ENCODE measurements at regions not wholly inside any gene's neighbourhood (a gene's known extent, or its start where the extent isn't known, plus 50 kb on each side); places are given as distances from the start of the nearest gene placed in this dataset.

DNA sequence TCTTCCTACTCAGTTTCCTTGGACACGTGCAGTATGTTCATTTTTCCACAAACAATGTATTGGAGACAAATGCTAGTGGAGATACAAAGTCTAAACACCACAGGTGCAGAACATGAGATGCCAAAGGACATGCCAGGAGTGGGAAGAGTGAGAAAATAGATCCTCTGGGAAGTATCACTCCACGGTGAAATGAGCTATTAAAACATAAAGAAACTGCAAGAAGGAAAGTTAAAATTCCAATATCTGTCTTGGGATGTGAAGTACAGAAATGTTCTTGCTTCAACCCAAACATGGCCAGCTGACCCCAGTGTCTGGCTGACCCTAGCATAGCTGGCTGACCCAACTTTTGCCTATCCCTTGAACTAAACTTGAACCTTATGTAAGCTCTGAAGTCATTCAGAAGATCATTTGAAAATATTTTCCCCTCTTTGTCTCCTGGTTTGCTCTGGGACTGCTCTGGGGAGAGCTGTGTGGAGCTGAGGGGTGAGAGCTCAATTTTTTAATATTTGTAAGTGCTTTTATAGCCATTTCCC, 59.5 kb downstream of the FZD1 start:
- no peak for DNase-seq (ENCODE audit: low read depth in 2 of 3, low spot score in 1 of 3)

- no peak for DNase-seq (ENCODE audit: low read depth in 2 of 3, low spot score in 1 of 3)
These were observed 60.4 kb downstream of the FZD1 start for GRCh38 chr7:91324663-91325062.

DNA sequence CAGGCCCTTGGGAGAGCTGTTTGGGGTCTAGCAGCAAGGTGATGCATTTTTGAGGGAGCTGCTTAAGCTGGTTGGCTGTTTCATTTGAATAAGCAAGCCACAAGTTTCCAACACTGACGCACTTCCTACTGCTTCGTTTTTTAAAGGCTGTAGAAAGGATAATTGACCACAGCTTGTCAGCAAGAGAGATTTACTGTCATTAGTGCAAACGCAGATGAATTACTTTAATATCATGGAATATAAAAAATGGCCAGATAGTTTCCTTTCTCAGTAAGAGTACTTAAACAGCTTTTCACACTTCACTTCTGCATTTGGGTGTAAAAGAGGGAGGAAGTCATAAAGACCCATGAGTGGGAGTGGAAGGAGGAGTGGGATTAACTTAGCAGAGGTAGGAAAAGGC, 61.5 kb downstream of the FZD1 start:
- DNase-seq (ENCODE audit: low read depth in 2 of 3, low spot score in 1 of 3): no peak

- no peak for DNase-seq (ENCODE audit: low read depth in 2 of 3, low spot score in 1 of 3)
These were observed 62.4 kb downstream of the FZD1 start for GRCh38 chr7:91326516-91327199.

GRCh38 chr7:91327346-91327745, 63.1 kb downstream of the FZD1 start:
- DNase-seq (ENCODE audit: low read depth in 2 of 3, low spot score in 1 of 3): no peak

DNA sequence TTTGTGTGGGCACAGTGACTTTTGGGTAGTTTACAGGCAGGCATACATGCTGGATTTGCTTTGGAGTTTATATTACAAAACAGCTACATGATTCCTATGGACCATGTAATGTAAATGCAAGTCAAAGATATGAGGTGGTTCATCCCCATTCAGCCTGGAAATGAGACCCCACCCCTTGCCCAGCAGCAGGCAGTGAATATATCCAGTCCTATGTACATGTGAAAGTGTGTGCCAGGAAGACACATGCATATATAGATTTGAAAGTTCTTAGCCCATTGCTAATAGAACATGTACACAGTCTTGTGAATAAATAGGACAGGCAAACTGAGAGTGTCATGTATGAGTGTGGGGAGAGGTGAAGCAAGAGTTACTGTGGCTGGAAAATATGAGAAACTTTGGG, 65.3 kb downstream of the FZD1 start:
- no peak for DNase-seq (ENCODE audit: low read depth in 2 of 3, low spot score in 1 of 3)

- no peak for DNase-seq (ENCODE audit: low read depth in 2 of 3, low spot score in 1 of 3)
These were observed 66.1 kb downstream of the FZD1 start for GRCh38 chr7:91330191-91330808.

GRCh38 chr7:91330866-91331265, 66.6 kb downstream of the FZD1 start:
- DNase-seq (ENCODE audit: low read depth in 2 of 3, low spot score in 1 of 3): no peak

GRCh38 chr7:91336106-91336505, 71.9 kb downstream of the FZD1 start:
- no peak for DNase-seq (ENCODE audit: low read depth in 2 of 3, low spot score in 1 of 3)

DNA sequence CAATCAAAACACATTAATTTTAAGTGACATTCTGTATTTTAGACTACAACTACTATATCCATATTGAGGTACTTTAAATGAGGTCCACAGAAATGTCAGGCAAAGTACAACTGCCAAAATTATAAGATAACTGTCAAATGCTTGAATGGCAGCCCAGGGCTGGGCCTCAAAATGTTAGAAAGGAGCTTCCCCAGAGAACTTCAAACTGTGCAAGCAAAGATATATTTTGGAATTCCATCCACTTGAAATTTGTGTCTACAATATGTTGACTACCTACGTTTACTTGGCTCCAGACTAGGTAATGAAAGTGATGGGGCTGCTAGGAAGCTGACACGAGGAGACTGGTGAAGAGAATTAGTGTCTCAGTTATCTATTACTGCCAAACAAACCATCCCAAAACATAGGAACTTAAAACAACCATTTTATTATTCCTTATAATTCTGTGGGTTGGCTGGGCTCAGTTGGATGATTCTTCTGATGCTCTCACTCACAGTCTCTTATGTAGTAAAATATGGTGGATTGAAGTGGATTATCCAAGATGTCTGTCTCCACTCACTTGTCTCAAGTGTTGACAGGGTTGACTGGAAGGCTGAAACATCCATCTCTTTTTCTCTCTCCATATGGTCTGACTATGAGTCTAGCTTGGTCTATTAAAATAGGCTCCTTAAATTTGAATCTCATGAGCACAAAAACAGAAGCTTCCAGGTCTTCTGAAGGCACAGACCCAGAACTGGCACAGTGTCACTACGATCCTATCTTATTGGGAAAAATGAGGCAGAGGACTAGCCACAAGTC, 74.2 kb downstream of the FZD1 start:
- no peak for DNase-seq (ENCODE audit: low read depth in 2 of 3, low spot score in 1 of 3)

- DNase-seq (ENCODE audit: low read depth in 2 of 3, low spot score in 1 of 3): no peak
These were observed 78.1 kb downstream of the FZD1 start for GRCh38 chr7:91342346-91342745.

DNA sequence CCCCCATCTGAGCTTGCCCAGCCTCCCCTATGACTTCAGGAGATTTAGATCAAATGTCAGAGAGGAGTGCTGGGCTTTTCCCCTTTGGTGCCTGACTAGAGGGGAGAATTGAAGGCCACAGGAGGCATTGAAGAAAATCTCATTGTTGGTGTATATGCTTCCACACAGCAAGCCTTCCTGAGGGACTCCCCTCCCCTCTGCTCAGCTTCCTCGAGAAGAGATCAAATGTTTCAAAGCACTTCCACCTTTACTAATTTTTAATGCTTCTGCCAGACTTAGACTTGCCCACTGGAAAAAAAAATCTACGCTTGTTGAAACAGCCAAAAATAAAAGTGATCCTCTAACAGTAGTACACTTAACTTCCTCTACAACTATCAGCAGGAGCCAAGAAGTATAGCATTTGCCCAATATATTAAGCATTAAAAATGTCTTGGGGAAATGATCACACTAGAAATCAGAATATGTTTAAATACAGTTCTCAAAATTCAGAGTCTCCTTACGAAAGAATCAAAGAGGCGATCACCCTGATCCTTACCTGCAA, 79.3 kb downstream of the FZD1 start:
- no peak for DNase-seq (ENCODE audit: low read depth in 2 of 3, low spot score in 1 of 3)

- no peak for DNase-seq (ENCODE audit: low read depth in 2 of 3, low spot score in 1 of 3)
These were observed 79.9 kb downstream of the FZD1 start for GRCh38 chr7:91343996-91344629.

- DNase-seq (ENCODE audit: low read depth in 2 of 3, low spot score in 1 of 3): no peak
These were observed 80.7 kb downstream of the FZD1 start for GRCh38 chr7:91344911-91345310.

DNA sequence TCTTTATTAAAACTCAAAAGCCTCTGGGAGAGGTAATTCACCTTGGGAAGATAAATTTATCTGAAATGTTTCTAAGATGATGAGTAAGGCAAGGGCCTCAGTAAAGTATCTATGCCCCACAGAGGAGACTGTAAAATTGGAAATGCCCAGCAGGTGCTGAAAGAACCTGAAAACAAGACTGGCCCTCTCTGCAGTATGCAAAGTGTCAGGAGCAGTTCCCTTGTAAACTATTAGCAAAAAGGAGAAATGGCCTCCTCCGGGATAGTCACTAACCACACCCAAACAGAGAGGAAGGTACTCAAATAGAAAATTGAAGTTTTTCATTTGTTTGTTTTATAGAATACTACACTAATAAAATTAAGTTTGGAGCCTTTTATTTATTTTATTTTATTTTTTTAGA, 81.2 kb downstream of the FZD1 start:
- DNase-seq (ENCODE audit: low read depth in 2 of 3, low spot score in 1 of 3): no peak

DNA sequence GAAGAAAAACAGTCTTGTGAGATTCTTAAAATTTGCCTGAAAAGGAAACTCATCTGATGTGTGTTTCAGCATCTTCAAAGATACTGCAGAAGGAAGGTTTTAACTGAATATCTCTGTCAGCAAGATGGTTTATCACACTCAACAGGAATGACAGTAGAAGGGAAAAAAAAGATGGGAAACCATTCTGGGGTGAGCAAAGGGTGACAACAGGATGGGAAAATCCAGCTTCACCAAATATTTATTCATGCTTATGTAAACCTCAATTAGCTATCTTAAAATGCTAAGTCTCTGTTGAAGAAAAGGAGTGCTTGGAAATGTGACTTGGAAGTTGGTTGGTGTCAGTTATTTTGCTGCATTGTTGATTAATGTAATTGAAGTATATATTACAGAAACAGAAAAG, 82.2 kb downstream of the FZD1 start:
- no peak for DNase-seq (ENCODE audit: low read depth in 2 of 3, low spot score in 1 of 3)

- DNase-seq (ENCODE audit: low read depth in 2 of 3, low spot score in 1 of 3): no peak
These were observed 83.1 kb downstream of the FZD1 start for GRCh38 chr7:91347290-91347689.

- DNase-seq (ENCODE audit: low read depth in 2 of 3, low spot score in 1 of 3): no peak
These were observed 84.5 kb downstream of the FZD1 start for GRCh38 chr7:91348711-91349110.

DNA sequence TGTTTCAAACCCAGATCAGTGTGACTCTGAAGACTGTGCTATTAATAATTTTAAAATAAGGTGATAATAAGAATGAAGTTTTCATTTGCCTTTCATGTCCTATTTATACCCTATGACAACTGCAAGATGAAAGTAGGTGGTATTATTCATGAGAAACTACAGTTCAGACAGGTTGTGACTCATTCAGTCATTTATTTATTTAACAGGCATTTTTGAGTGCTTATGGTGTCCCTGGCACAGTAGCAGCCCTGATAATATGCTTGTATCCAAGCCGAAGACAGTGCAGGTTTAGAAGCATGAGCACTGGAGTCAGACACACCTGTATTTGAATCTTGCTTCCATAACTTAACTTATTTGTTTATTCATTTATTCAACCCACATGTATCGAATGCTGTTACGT, 87.1 kb downstream of the FZD1 start:
- DNase-seq (ENCODE audit: low read depth in 2 of 3, low spot score in 1 of 3): no peak

- DNase-seq (ENCODE audit: low read depth in 2 of 3, low spot score in 1 of 3): no peak
These were observed 87.9 kb downstream of the FZD1 start for GRCh38 chr7:91352091-91352490.

GRCh38 chr7:91353848-91354247, 89.6 kb downstream of the FZD1 start:
- no peak for DNase-seq (ENCODE audit: low read depth in 2 of 3, low spot score in 1 of 3)

Measured in stimulated activated CD4-positive, alpha-beta T cell treated with anti-CD3 and anti-CD28 coated beads, Interleukin-12 subunit alpha, Interleukin-12 subunit beta, amount 100 ng/mL, for 48 hours (primary cell).